HG03432 (cell line): ENCODE measurements at regions not wholly inside any gene's neighbourhood (a gene's known extent, or its start where the extent isn't known, plus 50 kb on each side); places are given as distances from the start of the nearest gene placed in this dataset.
"Not testable (repeated sequence)": the region's sequence is repeated elsewhere in the genome, so short reads cannot be mapped to it uniquely, and the experiment has no call there.

ENCODE experiments used
- ATAC-seq: cut with Tn5 transposase; IDR thresholded peaks from one replicate; pipeline ENCODE4 v1.9.1; 2021; ENCODE audit warnings: mild to moderate bottlenecking, moderate library complexity; ENCODE audit not compliant: unreplicated experiment

DNA sequence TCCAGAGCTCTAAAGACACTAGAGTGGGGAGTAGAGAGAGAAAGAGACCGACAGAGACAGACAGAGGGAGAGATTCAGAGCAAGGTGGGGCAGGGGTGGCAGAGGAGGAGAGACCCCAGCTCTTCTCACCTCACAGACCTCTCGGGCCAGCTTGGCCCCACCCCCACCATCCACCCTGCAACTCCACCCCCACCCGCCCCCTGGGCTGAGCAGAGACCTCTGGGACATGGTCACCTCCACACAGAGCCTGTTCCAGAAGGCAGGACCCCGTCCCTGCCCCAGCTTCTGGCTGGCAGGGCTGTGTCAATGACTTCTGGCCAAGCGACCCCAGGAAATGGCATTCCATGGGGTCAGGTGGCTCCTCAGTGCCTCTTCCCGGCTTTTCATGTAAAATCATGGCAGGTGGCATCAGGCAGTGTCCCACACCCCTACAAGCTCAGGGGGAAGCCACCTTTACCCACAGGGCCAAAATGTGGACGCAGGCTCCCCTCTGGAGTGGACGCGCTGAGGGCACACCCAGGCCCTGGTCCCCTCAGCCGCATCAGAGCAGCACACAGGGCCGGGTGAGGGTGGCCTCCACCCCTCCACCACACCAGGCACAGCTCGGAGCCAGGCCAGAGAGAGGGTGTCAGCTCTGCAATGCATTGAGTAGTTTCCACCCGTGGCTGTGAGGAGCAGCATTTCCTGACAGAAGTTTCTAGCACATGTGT lies 131.2 kb upstream of the LPCAT1 start:
- ATAC-seq, result no peak

DNA sequence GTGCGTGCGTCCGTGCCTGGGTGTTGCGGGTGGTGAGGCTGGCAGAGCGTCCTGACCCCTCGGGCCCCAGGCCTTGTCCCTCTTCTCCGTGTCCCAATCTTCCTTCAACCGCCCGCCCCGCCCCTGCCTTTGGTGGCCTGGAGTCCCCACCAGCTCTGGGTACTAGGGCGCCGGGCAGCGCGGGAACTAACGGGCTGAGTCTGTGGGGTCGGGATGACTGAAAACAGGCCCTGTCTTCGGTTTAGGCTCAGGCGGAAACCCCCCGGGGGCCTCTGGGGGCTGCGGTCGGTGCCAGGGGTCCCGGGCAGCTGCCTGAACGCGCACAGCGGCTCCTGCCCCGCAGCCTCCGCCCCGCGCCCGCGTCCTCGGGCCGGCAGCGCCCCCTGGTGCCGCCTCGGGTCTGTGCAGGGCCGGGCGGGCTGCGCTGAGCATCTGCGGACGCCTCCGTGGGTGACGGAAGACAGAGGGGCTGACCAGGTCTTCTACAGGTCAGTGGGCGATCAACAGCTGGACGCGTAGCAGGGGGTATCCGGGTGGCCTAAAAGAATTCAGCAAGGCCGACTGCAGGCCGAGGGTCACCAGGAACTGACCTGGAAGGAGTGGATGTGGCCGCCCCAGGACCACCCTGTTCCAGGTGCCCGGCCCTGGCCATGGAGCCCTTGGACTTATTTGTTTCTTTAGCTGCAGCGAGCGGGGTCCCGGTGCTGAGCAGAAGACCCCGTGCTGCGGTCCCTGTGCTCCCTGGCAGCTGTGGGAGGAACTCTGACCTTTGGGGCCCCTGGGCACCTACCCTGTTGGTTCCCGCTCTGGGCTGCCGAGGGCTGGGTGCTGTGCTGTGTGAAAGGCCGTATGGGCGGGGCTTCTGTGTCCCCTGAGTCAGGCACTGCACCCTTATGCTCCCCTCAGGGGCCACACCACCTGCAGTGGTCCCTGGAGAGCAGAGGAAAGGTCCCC lies 130.2 kb upstream of the LPCAT1 start:
- peak; percentile 90 for ATAC-seq

DNA sequence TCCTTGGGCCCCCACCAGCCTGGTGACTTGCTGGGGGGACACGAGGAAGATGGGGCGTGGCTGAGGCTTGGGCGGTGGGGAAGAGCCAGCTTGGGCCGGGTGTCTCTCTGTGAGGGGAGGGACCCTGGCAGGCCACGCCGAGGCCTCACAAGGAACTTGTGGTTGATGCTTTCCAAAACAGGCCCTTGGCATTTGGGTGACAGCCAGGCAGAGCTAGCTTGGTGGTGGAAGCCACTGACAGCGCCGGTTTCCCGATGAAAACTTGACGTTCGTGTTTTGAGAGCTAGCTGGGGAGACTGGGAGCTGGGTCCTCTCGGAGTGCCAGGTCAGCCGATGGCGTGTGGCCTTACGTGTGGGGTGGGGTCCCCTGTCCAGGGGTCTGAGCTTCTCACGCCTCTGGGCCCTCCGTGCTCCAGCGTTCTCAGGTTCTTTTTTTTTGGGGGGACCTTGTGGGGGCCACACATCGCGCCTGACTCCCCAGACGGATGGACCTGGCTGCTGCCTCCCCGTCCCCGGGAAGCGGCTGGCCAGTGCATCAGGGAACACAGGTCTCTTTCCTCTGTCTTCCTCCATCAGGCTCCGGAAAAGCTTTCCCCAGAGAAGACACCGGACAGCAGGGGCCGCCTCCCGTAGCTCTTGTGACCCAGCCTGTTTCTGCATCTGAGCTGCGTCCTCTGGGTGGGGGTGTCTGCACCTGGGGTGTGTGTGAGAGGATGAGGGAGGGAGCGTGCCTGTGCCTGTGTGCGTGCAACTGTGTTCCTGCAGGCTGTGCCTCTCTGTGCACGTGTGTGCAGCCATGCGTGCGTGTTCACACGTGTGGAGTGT lies 129.3 kb upstream of the LPCAT1 start:
- peak; percentile 40 for ATAC-seq

DNA sequence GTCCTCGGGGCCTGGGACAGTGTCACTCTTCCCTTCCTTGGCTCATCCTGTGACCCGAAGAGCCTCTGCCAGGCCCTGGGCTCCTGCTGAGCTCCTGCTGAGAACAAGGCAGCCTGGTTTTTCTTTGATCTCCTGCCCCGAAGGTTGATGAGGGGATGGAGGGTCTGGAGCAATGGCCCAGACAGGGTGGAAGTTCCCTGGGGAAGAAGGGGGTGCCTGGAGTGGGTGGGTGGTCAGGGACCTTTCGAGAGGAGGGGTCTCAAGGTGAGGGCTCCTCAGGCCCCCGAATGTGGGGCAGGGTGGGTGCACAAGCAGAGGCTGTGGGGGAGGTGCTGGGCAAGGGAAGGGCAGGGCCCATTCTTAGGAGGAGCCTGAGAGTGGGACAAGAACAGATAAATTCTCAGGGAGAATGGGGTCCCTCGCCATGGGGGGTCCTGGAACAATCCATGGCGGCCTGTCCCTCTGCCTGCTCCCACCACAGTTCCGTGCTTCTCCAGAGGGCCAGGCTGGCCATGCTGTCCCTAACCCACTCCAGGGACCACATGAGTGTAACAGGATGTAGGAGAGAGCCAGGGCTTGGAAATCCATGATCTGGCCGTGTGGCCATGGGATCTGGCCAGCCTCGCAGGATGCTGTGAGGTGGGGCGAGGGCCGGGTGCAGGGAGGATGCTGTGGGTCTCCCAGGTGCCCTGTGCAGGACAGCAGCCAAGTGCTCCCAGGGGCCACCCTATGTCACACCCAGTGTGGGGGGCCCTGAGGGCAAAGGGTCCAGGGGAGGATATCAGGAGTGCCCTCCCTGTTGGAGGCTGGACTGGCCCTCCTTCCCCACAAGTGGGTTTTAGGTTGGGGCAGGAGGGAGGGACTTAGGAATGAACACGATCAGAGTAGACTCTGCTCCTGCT lies 128.5 kb upstream of the LPCAT1 start:
- ATAC-seq, result no peak

DNA sequence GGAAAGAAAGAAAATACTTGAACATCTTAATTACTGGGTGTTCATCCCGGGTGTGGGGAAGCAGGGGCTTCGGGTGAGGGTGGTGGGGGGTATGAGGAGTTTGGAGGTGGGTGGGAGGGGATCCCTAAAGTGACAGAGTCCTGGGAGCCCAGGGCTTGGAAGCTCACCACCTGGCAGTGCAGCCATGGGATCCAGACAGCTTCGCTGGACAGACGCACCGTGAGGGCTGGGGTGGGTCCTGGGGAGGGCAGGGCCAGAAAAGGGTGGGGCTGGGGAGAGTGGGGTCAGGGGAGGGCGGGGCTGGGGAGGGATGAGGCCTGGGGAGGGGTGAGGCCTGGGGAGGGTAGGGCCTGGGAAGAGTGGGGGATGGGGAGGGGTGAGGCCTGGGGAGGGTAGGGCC lies 127.5 kb upstream of the LPCAT1 start:
- ATAC-seq, result no peak

DNA sequence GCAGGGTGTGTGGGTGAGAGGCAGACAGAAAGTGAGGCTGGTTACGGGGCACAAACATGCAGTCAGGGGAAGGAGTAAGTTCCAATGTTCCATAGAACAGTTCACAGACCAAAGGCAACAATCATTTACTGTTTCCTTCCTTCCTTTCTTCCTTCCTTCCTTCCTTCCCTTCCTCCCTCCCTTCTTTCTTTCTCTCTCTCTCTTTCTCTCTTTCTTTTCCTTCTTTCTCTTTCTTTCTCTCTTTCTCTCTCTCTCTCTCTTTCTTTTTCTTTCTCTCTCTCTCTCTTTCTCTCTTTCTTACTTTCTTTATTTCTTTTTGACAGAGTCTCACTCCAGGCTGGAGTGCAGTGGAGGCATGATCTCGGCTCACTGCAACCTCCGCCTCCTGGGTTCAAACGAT lies 125.8 kb upstream of the LPCAT1 start:
- no peak for ATAC-seq

DNA sequence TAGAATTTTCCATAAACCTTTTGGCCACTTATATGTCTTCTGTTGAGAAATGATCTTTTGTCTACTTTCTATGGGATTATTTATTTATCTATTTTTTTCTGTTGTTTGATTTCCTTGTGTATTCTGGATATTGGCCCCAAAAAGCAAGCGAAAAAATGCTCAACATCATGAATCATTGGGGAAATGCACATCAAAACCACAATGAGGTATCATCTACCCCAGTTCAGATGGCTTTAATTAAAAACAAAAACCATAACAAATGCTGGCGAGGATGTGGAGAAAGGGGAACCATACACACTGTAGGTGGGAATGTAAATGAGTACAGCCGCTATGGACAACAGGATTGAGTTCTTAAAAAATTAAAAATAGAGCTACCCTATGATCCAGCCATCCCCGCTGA lies 125.0 kb upstream of the LPCAT1 start:
- no peak for ATAC-seq

DNA sequence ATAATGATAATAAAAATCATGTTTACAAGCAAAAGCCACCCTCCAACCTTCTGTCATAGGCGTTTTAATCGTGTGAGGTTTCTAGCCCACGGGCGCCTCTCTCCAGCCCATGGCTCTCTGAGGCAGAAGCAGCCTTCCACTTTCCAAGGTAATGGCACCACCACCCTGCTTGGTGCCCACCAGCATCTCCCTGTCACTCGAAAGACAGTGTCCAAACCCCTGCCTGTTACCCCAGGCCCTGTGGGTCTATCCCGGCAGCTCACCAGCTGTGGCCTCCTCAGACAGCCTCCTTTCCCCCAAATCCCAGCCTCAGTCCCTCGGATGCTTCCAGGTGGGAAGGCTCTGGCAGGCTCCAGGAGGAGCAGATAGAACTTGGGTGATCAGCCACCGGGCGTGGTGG lies 123.8 kb upstream of the LPCAT1 start:
- ATAC-seq, result no peak

DNA sequence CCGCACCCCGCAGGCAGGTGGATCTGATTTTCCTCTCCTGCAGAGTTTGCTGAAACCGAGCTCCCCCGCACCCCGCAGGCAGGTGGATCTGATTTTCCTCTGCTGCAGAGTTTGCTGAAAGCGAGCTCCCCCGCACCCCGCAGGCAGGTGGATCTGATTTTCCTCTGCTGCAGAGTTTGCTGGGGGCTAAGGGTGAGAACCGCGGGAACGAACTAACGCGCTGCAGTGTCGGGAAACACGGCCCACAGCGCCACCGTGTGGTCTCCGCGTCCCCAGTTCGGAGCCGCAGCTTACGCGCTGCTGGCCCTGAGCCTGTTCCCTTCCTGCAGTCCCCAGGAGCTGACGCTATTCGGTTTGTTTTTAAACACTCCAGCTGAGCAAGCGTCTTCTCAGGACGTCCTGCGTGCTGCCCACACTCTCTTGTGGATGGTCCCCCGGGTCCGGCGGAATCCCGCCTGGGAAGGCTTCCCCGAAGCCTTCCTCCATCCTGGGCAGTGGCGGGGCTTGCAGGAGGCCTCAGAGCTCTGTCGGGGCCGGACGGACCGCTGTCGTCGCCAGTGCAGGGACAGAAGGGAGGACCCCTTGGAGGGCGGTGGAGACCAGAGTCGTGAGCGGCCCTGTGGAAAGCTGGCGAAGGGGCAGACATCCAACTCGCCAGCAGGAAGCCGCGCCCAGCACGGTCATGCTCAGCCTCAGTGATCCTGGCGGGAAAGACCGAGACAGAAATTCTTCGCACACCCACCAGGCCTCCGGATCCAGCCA lies 121.2 kb upstream of the LPCAT1 start:
- peak; percentile 83 for ATAC-seq

DNA sequence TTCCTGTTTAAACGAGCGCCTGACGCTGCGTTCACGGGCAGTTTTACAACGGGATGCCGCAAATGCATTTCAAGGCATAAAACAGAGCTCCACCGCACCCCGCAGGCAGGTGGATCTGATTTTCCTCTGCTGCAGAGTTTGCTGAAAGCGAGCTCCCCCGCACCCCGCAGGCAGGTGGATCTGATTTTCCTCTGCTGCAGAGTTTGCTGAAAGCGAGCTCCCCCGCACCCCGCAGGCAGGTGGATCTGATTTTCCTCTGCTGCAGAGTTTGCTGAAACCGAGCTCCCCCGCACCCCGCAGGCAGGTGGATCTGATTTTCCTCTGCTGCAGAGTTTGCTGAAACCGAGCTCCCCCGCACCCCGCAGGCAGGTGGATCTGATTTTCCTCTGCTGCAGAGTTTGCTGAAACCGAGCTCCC lies 120.6 kb upstream of the LPCAT1 start:
- ATAC-seq, result not testable (repeated sequence)

DNA sequence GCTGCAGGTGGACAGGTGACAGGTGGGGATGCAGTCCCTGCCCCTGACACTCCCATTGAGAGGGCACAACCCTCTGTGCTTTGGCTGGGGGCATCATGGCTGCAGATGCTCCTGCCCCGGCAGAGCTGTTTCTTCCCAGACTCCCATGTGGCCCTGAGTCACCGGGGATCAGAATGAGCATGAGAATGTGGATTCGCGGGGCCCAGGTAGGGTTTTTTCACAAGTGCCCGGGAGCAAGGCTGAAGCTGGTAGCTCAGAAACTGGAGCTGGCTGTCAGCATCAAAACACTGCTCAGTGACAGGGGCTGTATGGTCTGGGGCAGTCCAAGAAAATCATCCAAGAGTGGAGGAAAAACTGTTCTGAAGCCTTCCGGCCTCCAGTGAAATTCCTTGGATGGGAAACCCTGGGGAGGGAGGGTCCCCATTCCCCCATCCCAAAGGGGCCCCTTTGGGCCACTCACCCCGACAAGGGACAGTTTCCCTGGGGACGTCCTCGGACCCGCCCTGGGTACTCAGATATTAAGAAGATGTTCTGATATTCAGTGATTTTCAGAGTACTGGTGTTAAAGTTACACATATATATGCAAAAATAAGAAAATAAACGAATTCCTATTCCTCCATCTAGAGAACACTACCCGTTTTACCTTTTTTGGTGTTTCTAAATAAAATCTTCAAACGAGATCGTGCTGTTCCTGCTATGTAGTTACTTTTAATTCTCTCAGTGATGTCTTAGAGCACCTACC lies 120.1 kb upstream of the LPCAT1 start:
- ATAC-seq, result no peak

DNA sequence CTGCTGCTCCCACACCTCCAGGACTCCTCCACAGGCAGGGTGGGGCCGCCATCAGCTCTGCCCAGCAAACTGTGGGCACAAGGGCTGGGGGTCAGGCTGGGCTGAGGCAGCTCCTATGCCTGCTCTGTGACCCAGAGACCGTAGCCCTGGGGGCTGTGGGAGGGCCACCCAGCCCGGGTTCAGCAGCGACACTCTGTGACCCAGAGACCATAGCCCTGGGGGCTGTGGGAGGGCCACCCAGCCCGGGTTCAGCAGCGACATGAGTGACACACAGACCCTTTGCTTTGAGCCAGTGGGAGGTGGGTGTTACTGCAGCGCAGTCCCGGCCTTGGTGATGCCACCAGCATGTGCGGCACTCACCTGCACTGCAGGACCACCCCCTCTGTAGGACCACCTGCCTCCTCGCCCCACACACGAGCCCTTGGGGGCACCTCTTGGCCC lies 118.9 kb upstream of the LPCAT1 start:
- no peak for ATAC-seq

DNA sequence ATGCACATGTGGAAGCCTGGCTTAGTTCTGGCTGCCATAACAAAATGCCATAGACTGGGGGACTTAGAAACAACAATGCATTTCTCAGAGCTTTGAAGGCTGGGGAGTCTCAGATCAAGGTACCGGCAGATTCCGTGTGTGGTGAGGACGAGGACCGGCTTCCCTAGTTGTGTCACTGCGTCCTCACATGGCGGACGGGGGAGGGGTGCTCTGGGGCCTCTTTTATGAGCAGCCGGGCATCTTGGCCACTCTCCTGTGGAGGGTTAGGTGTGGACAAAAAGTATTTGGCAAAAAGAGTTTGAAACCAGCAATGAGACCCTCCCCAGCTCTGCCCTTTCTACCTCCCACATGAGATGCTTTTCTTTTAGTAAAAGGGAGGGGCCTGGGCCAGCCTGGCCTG lies 118.5 kb upstream of the LPCAT1 start:
- ATAC-seq, result no peak

DNA sequence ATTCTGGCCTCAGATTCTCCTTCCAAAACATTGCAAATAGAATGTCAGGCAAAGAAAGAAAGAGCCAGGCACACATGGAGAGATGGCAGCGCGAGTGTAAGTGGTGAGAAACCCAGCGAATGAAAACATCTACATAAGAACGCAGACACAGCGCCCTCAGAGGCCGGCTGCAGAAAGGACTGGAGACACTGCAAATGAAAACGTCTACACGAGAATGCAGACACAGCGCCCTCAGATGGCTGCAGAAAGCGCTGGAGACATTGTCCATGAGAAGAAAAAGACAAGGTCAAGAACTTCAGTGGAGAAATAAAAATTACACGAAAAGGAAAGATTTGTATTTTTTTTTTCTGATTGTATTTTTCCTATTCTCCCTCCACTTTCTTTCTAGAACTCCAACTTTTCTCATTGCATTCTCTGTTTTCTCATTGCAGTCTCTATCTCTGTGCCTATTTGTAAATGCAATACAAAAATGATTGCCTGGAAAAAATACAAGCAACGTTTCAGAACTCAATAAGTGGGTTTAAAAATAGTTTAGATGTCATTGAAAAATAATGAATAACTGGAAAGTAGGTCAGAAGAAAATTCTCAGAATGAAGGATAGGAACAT lies 117.9 kb upstream of the LPCAT1 start:
- peak; percentile 77 for ATAC-seq

DNA sequence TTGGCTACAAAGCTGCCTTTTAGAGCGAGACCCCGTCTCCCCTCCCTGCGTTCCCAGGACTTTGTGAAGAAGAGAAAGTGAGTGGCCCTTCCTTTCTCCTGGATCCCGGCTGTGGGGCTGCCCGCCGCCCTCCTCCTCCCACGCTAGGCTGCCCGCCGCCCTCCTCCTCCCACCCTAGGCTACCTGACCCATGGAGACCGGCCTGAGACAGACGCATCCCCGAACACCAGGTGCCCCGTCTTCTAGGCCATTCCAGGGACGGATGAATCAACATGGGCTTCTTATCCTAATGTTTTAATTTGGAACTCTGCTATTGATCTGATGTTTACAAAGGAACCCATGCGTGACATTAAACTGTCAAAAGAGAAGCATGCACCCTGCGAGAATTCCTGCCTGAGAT lies 117.3 kb upstream of the LPCAT1 start:
- no peak for ATAC-seq

DNA sequence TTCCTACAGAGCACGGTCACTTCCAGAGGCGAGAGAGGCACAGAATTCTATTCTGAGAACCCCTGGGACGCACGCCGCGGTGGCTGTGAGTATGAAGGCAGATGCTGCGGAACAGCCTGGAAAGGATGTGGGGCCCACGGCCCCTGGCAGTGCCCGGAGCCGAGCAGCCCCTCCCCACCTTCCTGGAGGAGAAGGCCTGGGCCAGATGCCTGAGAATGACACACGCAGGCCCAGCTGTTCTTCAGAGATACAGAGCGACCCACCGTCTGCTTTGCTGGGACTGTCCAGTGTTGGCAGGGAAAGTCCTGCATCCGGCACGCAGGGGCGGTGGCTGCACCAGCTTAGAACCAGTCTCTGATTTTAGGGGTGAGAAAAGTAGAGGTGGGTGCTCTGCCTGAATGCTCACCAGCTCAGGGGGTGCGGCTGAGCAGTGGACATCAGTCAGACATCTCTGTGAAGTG lies 116.7 kb upstream of the LPCAT1 start:
- ATAC-seq, result no peak

DNA sequence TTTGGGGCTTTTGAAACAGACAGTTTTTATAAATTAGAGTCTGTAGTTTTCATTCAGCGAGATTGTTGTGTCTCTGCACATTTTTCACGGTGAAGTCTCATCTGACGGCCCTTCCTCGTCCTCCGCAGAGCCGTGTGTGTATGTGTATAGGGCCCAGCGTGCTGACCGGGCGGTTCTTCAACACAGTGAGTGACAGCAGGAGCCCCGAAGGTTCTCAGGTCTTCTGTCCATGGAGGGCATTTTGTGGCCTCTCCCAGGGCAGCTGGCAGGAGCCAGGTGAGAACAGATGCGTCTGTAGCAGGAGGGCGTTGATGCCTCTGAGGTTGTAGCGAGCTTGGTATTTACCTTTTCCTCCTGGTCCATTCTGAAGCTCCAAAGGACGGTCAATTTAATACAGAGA lies 116.0 kb upstream of the LPCAT1 start:
- ATAC-seq, result no peak

DNA sequence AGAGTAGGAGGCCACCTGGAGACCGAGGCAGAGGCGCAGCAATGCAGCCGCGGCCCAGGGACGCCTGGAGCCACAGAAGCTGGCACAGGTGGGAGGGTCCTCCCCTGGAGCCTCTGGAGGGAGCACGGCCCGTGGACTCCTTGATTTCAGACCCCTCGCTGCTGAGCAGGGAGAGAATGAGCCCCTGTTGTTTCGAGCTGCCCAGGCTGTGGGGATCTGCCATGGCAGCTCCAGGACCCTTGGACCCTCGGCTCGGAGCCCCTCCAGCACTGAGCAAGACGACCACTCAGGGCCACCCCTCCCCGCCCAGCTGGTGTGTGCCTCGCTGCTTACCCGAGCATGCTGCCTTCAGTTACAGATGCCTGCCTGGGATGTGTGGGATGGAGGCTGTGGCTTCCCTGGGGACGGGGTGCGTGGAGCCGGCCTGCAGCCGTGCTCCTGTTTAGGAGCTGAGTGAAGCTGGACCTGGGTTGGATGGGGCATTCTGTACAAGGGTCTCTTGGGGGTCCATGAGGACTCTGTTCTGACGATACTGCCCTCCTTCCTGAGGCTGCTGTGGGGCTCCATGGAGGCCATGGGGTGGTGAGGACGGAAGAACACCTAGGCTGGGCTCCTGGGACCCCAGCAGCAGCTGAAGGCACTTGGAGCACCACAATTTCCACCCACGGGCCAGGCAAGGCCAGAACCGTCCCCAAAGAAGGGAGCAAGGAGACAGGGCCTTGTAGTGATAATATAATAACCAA lies 115.1 kb upstream of the LPCAT1 start:
- no peak for ATAC-seq
